ENCODE measurements at regions not wholly inside any gene's neighbourhood (a gene's known extent, or its start where the extent isn't known, plus 50 kb on each side); places are given as distances from the start of the nearest gene placed in this dataset.

- H3K4me3 ChIP-seq (ENCODE audit: low read length): no peak overlapping the region
- intact Hi-C loops (cut with DNase I, micrococcal nuclease): no loop called here
- H3K27ac ChIP-seq (ENCODE audit: low read depth in 1 of 2, low read length in 2 of 2): no peak overlapping the region
- no peaks in the 10 kb centered on the region for H3K4me1 ChIP-seq (ENCODE audit: insufficient read depth, low read length)
- no peaks in the 10 kb centered on the region for H3K9me3 ChIP-seq (ENCODE audit: control insufficient read depth in 1 of 2, insufficient read depth in 1 of 2, low read length in 2 of 2)
- H3K27me3 Mint-ChIP-seq: peaks cover 6% of the 10 kb centered on the region
- ATAC-seq (ENCODE audit: poor library complexity): no peak
- no peaks in the 10 kb centered on the region for H3K9me3 Mint-ChIP-seq
- H3K27ac Mint-ChIP-seq: no peak overlapping the region
- no peaks in the 10 kb centered on the region for H3K36me3 Mint-ChIP-seq (ENCODE audit: low read depth)
- no peaks in the 10 kb centered on the region for H3K4me1 Mint-ChIP-seq (ENCODE audit: low read depth)
- no peaks in the 10 kb centered on the region for H3K27me3 ChIP-seq (ENCODE audit: control insufficient read depth in 1 of 2, insufficient read depth in 2 of 2, low read length in 2 of 2)
- DNase-seq: no peak
- no peaks in the 10 kb centered on the region for H3K36me3 ChIP-seq (ENCODE audit: insufficient read depth, low read length)
- ChIA-PET POLR2A (no interaction called here), CTCF (no interaction called here)
- TF ChIP-seq CTCF (IDR thresholded peaks at IDR 0.05): no peak
- no peak overlapping the region for H3K4me3 Mint-ChIP-seq
These were observed 189.9 kb upstream of the NWD2 start for GRCh38 chr4:37054531-37055077.

GRCh38 chr4:37058826-37059225, 185.7 kb upstream of the NWD2 start:
- no peak for TF ChIP-seq CTCF (IDR thresholded peaks at IDR 0.05)
- CTCF ChIA-PET: no interaction called here
- Mint-ChIP-seq H3K9me3 (no peaks in the 10 kb centered on the region), H3K4me3 (no peak overlapping the region), H3K27ac (no peak overlapping the region), H3K27me3 (no peaks in the 10 kb centered on the region), H3K36me3 (ENCODE audit: low read depth) (no peaks in the 10 kb centered on the region), H3K4me1 (ENCODE audit: low read depth) (no peaks in the 10 kb centered on the region)
- intact Hi-C loops (cut with DNase I, micrococcal nuclease): no loop called here
- no peaks in the 10 kb centered on the region for H3K36me3 ChIP-seq (ENCODE audit: insufficient read depth, low read length)
- no peaks in the 10 kb centered on the region for H3K4me1 ChIP-seq (ENCODE audit: insufficient read depth, low read length)
- H3K4me3 ChIP-seq (ENCODE audit: low read length): no peak overlapping the region
- no peaks in the 10 kb centered on the region for H3K27me3 ChIP-seq (ENCODE audit: control insufficient read depth in 1 of 2, insufficient read depth in 2 of 2, low read length in 2 of 2)
- POLR2A ChIA-PET: no interaction called here
- no peak for ATAC-seq (ENCODE audit: poor library complexity)
- no peak overlapping the region for H3K27ac ChIP-seq (ENCODE audit: low read depth in 1 of 2, low read length in 2 of 2)
- no peak for DNase-seq
- H3K9me3 ChIP-seq (ENCODE audit: control insufficient read depth in 1 of 2, insufficient read depth in 1 of 2, low read length in 2 of 2): no peaks in the 10 kb centered on the region

GRCh38 chr4:37066159-37066558, 178.4 kb upstream of the NWD2 start:
- ChIA-PET CTCF (no interaction called here), POLR2A (no interaction called here)
- H3K4me3 Mint-ChIP-seq: no peak overlapping the region
- no peak overlapping the region for H3K4me3 ChIP-seq (ENCODE audit: low read length)
- no peaks in the 10 kb centered on the region for H3K4me1 Mint-ChIP-seq (ENCODE audit: low read depth)
- H3K36me3 ChIP-seq (ENCODE audit: insufficient read depth, low read length): no peaks in the 10 kb centered on the region
- H3K27me3 ChIP-seq (ENCODE audit: control insufficient read depth in 1 of 2, insufficient read depth in 2 of 2, low read length in 2 of 2): no peaks in the 10 kb centered on the region
- no peak for TF ChIP-seq CTCF (IDR thresholded peaks at IDR 0.05)
- no peak for DNase-seq
- H3K9me3 Mint-ChIP-seq: no peaks in the 10 kb centered on the region
- no peak overlapping the region for H3K27ac Mint-ChIP-seq
- H3K27me3 Mint-ChIP-seq: no peaks in the 10 kb centered on the region
- no peaks in the 10 kb centered on the region for H3K4me1 ChIP-seq (ENCODE audit: insufficient read depth, low read length)
- H3K27ac ChIP-seq (ENCODE audit: low read depth in 1 of 2, low read length in 2 of 2): no peak overlapping the region
- no peaks in the 10 kb centered on the region for H3K36me3 Mint-ChIP-seq (ENCODE audit: low read depth)
- intact Hi-C loops (cut with DNase I, micrococcal nuclease): no loop called here
- no peak for ATAC-seq (ENCODE audit: poor library complexity)
- no peaks in the 10 kb centered on the region for H3K9me3 ChIP-seq (ENCODE audit: control insufficient read depth in 1 of 2, insufficient read depth in 1 of 2, low read length in 2 of 2)

All from CD4-positive, alpha-beta T cell (primary cell).